ENCODE measurements at regions not wholly inside any gene's neighbourhood (a gene's known extent, or its start where the extent isn't known, plus 50 kb on each side); places are given as distances from the start of the nearest gene placed in this dataset.

- no TSS peak for BruUV-seq (replicated peaks)
- Mint-ChIP-seq H3K4me1 (ENCODE audit: insufficient read depth, unreplicated experiment) (peaks cover 4% of the 10 kb centered on the region), H3K36me3 (ENCODE audit: insufficient read depth, unreplicated experiment) (peaks cover 61% of the 10 kb centered on the region)
Observed at GRCh38 chr1:232430467-232430866, 199.5 kb downstream of the SIPA1L2 start.

GRCh38 chr1:232428786-232429530 is 201.0 kb downstream of the SIPA1L2 start:
- peaks cover 2% of the 10 kb centered on the region for H3K4me1 Mint-ChIP-seq (ENCODE audit: insufficient read depth, unreplicated experiment)

More at GRCh38 chr1:232430467-232430866, 199.5 kb downstream of the SIPA1L2 start:
- no peak for DNase-seq (ENCODE audit: unreplicated experiment)
- POLR2A ChIA-PET: interaction anchor here (0.8 kb wide), 1 partner anchor 199 kb away, joined by 3 read pairs; the partner anchor contains the start of gene SIPA1L2
- Mint-ChIP-seq H3K4me3 (ENCODE audit: unreplicated experiment) (no peak overlapping the region), H3K27ac (ENCODE audit: low read depth, unreplicated experiment) (no peak overlapping the region), H3K27me3 (ENCODE audit: insufficient read depth, unreplicated experiment) (no peaks in the 10 kb centered on the region), H3K9me3 (ENCODE audit: unreplicated experiment) (no peaks in the 10 kb centered on the region)
- no peak for TF ChIP-seq CTCF (IDR thresholded peaks at IDR 0.05; ENCODE audit: unreplicated experiment)
- CTCF ChIA-PET: interaction anchor here (1.4 kb wide), 1 partner anchor 197 kb away, joined by 4 read pairs; no protein-coding TSS in a partner anchor
- intact Hi-C loops (cut with micrococcal nuclease): no loop called here

GRCh38 chr1:232428036-232428645 is 201.8 kb downstream of the SIPA1L2 start:
- BruUV-seq (replicated peaks): no TSS peak
- no peak overlapping the region for H3K4me3 Mint-ChIP-seq (ENCODE audit: unreplicated experiment)
- no peaks in the 10 kb centered on the region for H3K27me3 Mint-ChIP-seq (ENCODE audit: insufficient read depth, unreplicated experiment)
- H3K36me3 Mint-ChIP-seq (ENCODE audit: insufficient read depth, unreplicated experiment): peaks cover 61% of the 10 kb centered on the region
- no peaks in the 10 kb centered on the region for H3K9me3 Mint-ChIP-seq (ENCODE audit: unreplicated experiment)
- ChIA-PET POLR2A (interaction anchor here (0.6 to 1.4 kb wide), 4 partner anchors 10 to 1326 kb away, joined by 3 to 5 read pairs (median 3); no protein-coding TSS in a partner anchor), CTCF (interaction anchor here (0.6 to 1.7 kb wide), 6 partner anchors 10 to 1925 kb away, joined by 3 to 5 read pairs (median 3); no protein-coding TSS in a partner anchor)
- TF ChIP-seq CTCF (IDR thresholded peaks at IDR 0.05; ENCODE audit: unreplicated experiment): no peak
- intact Hi-C loops (cut with micrococcal nuclease): no loop called here
- H3K27ac Mint-ChIP-seq (ENCODE audit: low read depth, unreplicated experiment): no peak overlapping the region
- no peak for DNase-seq (ENCODE audit: unreplicated experiment)
- H3K4me1 Mint-ChIP-seq (ENCODE audit: insufficient read depth, unreplicated experiment): peaks cover 10% of the 10 kb centered on the region

More at GRCh38 chr1:232428786-232429530, 201.0 kb downstream of the SIPA1L2 start:
- no peak overlapping the region for H3K27ac Mint-ChIP-seq (ENCODE audit: low read depth, unreplicated experiment)
- H3K9me3 Mint-ChIP-seq (ENCODE audit: unreplicated experiment): no peaks in the 10 kb centered on the region
- no TSS peak for BruUV-seq (replicated peaks)
- DNase-seq (ENCODE audit: unreplicated experiment): no peak
- ChIA-PET CTCF (interaction anchor here (0.6 to 1.7 kb wide), 7 partner anchors 9 to 1924 kb away, joined by 3 read pairs; no protein-coding TSS in a partner anchor), POLR2A (interaction anchor here (0.5 to 1.3 kb wide), 4 partner anchors 17 to 256 kb away, joined by 3 to 4 read pairs (median 4); no protein-coding TSS in a partner anchor)
- H3K36me3 Mint-ChIP-seq (ENCODE audit: insufficient read depth, unreplicated experiment): peaks cover 62% of the 10 kb centered on the region
- no peaks in the 10 kb centered on the region for H3K27me3 Mint-ChIP-seq (ENCODE audit: insufficient read depth, unreplicated experiment)
- intact Hi-C loops (cut with micrococcal nuclease): no loop called here
- no peak for TF ChIP-seq CTCF (IDR thresholded peaks at IDR 0.05; ENCODE audit: unreplicated experiment)
- no peak overlapping the region for H3K4me3 Mint-ChIP-seq (ENCODE audit: unreplicated experiment)

- no TSS peak for BruUV-seq (replicated peaks)
Observed at GRCh38 chr1:232426801-232427200, 203.1 kb downstream of the SIPA1L2 start.

More at GRCh38 chr1:232426801-232427200, 203.1 kb downstream of the SIPA1L2 start:
- H3K4me1 Mint-ChIP-seq (ENCODE audit: insufficient read depth, unreplicated experiment): peaks cover 23% of the 10 kb centered on the region
- peaks cover 48% of the 10 kb centered on the region for H3K36me3 Mint-ChIP-seq (ENCODE audit: insufficient read depth, unreplicated experiment)
- H3K27me3 Mint-ChIP-seq (ENCODE audit: insufficient read depth, unreplicated experiment): no peaks in the 10 kb centered on the region
- H3K4me3 Mint-ChIP-seq (ENCODE audit: unreplicated experiment): no peak overlapping the region
- ChIA-PET CTCF (interaction anchor here (0.6 to 1.3 kb wide), 4 partner anchors 49 to 561 kb away, joined by 3 to 5 read pairs (median 4); no protein-coding TSS in a partner anchor), POLR2A (interaction anchor here (0.6 to 1.4 kb wide), 3 partner anchors 8 to 275 kb away, joined by 3 to 5 read pairs (median 3); partner anchors contain the start of gene SIPA1L2)
- H3K9me3 Mint-ChIP-seq (ENCODE audit: unreplicated experiment): no peaks in the 10 kb centered on the region
- intact Hi-C loops (cut with micrococcal nuclease): no loop called here
- TF ChIP-seq CTCF (IDR thresholded peaks at IDR 0.05; ENCODE audit: unreplicated experiment): no peak
- H3K27ac Mint-ChIP-seq (ENCODE audit: low read depth, unreplicated experiment): no peak overlapping the region
- no peak for DNase-seq (ENCODE audit: unreplicated experiment)

Measured in MCF 10A (cell line).